ENCODE measurements at regions not wholly inside any gene's neighbourhood (a gene's known extent, or its start where the extent isn't known, plus 50 kb on each side); places are given as distances from the start of the nearest gene placed in this dataset.

DNA sequence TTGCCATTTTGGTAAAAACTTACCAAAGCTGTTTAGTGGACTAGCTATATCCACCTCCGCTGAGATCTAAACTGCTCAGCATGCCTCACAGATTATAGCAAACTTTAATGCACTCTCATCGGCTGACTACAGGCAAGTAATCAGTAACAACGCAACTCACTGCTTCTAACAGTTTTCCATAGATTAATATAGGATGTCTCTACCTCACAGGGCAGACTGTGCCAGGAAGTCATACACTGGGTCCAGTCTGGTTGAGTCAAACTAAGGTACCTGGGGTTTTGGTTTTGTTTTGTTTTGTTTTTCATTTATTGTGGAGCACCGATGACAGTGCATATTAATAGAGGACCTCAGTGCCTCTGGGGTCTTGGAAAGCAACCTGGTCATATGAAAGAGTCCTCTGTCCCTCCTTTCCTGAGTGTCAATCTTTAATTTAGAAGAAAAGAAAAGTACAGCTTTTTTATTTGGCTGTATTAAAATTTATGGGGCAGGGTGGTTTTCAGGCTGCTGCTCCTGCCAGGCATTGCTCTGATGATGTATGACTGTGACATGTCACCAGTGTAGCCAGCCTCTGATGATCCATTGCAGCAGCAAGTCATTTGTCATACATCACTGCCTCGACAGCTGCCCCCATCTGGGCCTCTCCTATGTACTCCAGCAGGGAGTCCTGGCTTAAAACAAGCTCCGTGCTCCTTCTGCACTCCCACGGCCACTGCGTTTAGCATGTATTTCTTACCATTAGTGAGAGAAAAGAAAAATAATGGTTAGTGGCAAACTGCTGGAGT lies 854.1 kb downstream of the KCNJ2 start:
- TF ChIP-seq, protein P1, sequence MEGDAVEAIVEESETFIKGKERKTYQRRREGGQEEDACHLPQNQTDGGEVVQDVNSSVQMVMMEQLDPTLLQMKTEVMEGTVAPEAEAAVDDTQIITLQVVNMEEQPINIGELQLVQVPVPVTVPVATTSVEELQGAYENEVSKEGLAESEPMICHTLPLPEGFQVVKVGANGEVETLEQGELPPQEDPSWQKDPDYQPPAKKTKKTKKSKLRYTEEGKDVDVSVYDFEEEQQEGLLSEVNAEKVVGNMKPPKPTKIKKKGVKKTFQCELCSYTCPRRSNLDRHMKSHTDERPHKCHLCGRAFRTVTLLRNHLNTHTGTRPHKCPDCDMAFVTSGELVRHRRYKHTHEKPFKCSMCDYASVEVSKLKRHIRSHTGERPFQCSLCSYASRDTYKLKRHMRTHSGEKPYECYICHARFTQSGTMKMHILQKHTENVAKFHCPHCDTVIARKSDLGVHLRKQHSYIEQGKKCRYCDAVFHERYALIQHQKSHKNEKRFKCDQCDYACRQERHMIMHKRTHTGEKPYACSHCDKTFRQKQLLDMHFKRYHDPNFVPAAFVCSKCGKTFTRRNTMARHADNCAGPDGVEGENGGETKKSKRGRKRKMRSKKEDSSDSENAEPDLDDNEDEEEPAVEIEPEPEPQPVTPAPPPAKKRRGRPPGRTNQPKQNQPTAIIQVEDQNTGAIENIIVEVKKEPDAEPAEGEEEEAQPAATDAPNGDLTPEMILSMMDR (conservative IDR thresholded peaks at IDR 0.05), result no peak
- no peak for TF ChIP-seq ZFX (IDR thresholded peaks at IDR 0.05)
